Right kidney (tissue), 1 donor: ENCODE measurements at regions not wholly inside any gene's neighbourhood (a gene's known extent, or its start where the extent isn't known, plus 50 kb on each side); places are given as distances from the start of the nearest gene placed in this dataset.

Experiments
- DNase-seq: peaks from one replicate; pipeline ENCODE4 v3.0.0-alpha.2; 2016

DNA sequence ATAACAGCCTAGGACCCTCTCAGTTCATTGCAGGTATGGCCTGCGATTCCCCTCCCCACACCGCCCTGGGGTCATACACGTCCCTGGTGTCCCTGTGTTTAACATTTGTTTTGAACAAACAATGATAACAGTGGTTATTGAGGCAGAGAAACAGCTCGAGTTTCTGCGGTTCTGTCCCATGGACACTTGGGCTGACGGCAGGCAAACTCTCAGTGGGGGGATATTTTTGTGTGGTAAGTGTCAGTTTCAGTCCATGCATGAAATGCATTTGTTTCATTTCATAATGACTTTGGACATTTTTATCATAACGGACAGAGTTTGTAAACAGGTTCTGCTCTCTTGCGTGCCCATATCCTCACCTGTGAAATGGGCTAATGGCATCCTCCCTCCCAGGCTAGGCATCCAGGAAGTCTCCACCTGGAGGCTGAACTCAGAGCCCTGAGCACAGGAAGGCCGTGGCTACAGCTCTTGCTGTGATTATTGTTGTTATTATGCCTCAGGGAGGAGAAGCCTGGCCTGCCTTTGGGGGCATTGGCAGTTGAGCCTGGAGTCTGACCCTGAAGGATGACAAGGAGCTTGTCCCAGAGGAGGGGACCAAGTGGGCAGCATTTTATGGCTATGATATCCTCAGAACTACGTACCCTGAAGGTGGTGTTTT lies 190.9 kb downstream of the GADD45G start:
- DNase-seq: no peak

DNA sequence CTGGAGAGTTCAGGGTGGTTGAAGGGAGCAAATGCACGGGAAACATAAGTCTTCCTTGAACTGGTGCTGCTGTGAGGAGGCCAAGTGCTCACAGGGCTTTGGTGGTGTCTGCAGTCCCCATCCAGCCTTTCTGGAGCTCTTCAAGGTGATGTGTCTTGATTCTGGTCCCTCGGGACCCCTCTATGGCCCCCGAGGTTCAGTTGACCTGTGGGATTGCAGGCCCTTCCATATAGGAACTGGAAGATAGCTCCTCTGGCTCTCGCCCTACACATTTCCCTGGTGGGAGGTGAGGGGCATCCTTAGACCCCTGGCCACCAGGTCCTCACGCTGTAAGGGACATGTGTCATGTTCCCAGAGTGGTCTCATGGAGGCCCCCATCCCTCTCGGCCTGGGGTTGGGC lies 191.8 kb downstream of the GADD45G start:
- no peak for DNase-seq

GRCh38 chr9:89797255-89797654 lies 192.4 kb downstream of the GADD45G start:
- DNase-seq: no peak

DNA sequence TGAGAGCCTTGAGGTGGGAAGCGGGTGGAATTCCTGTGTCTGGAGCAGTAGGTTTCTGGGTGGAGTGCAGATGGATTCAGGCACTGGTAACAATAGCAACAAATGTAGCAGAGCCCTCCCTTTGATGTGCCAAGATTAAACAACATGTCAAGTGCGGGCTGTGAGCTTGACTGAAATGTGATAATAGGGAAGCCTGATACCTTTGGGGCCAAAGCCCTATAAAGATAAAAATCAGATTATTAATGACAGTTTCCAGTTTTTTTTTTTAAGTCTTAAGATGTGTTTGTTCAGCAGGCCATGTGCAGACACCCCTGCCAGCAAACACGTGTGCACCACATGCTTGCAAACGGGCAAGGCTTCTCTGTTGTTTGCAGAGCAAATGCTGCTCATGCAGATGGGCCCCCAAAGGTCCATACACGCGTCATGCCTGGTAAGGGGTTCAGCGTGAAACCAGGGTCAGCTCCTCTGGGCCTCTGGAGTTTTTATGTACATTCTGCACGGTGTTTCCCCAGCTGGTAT lies 193.2 kb downstream of the GADD45G start:
- no peak for DNase-seq

- DNase-seq: no peak
Observed at GRCh38 chr9:89798547-89799120, 193.8 kb downstream of the GADD45G start.

- no peak for DNase-seq
Observed at GRCh38 chr9:89799221-89799620, 194.4 kb downstream of the GADD45G start.

GRCh38 chr9:89799766-89800165 lies 195.0 kb downstream of the GADD45G start:
- DNase-seq: no peak

GRCh38 chr9:89801341-89801740 lies 196.5 kb downstream of the GADD45G start:
- no peak for DNase-seq

DNA sequence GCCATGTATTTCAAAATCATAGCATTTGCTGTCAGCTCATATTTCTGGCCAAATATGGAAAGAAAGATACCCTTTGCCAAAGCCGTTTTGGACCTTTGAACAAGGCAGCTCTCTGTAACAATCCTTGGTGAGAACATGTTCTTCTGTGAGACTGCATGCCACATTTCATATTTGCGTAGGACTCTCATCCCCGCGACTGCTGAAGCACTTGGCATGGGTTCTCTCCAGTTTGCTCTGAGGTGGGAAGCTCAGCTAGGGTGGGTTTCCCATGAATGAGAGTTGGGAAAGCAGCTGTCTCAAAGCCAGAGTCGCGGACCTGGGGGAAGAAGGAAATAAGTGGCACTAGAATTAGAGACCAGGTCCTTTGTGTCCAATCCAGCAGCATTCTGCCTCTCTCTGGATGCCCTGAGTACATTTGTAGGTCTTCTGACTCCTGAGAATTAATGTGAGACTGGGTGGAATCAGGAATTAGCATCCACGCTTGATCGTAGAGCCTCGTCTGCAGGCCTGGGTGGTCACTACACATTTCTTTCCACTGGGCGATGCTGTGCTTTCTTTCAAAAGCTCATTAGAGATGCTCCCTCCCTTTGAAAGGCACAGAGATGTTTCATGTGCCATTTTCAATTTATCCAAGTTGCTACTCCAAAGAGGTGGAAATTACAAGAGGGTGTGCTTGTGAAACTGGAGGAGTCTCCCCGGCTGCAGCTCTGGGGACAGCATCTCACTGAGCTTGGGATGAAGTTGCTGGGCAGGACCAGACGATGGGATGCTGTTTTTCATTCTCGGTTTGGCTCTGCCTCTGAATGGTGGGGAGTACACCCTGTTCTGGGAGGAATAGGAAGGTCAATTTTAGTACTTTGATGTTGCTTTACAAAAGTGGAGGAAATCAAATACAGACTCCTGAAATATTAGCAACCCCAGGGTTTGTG lies 197.2 kb downstream of the GADD45G start:
- DNase-seq: no peak

- DNase-seq: no peak
Observed at GRCh38 chr9:89802781-89803355, 198.1 kb downstream of the GADD45G start.

- DNase-seq: no peak
Observed at GRCh38 chr9:89803403-89803802, 198.6 kb downstream of the GADD45G start.

DNA sequence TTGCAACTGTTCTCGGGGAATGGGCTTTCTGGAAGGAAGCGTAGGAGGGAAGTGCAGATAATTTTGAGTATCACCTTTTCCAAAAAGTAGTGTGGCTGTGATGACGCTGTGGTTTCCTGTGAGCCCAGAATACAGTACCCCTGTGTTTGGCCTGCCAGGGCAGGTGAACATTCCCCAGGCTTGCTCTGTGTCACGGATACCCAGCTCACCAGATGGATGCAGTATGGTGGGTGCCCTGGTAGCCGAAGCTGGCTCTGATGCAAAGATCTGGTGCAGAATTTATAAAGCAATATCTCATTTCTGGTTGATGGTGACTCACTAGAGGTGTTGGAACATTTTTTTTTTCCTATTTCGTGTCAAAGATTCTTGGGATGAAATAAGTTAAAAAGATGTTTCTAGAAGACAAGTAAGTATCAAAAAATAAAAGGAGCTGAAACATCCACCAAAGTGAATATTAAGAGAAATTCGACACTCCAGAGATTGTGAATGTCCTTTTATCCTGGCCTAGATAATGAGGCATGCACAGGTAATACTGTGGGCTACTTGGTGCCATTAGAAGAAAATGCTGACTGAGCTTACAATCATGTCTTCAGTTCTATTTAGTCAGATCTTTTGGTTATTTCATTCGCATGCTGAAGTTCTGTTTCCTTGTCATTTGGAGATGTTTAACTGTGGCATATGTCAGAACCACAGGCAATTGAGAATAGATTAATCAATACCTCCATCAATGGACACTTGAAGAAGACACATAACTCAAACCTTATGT lies 200.1 kb downstream of the GADD45G start:
- DNase-seq: no peak

- no peak for DNase-seq
Observed at GRCh38 chr9:89805571-89806292, 200.9 kb downstream of the GADD45G start.

DNA sequence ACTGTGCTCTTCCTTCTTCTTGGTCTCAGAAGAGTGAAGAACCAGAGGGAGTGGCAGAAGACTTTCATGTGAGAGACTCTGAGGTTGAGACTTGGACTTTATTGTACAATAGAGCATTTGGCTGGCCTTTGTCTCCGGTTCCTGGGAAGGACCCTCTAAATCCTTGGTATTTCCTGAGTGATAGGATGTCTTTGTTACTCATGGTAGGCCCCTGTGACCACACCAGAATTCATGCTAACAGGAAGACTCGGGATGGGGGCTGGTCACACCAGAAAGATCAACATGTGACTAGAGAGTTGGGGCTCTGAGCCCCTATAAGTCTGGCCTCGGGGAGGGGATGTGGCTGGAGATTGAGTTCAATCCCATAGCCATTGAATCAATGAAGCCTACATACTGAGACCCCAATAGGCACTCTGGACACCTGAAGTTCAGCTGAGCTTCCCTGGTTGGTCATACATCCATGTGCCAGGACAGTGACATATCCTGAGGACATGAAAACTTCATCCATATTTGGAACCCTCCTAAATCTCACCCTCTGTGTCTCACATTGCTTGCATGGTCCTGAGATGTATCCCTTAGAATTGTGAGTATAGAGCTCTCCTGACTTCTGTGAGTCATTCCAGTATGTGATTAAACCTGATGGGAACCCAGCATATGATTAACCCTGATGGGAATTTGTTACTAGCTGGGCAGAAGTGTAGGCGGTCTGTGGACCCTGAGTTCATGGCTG lies 201.7 kb downstream of the GADD45G start:
- no peak for DNase-seq

DNA sequence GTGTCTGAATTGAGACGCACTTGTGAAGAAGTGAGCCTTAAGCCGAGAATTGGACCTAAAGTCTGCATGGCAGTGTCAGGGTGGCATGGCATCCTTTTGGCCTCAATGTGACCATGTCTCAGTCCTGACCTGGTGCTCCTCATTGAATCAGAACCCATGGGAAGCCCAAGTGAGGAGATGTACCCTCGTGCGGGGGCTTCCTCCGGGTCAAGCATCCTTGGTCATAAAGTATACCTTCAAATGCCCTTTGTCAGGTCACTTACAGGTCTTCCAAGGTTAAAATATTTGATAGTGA lies 202.2 kb downstream of the GADD45G start:
- DNase-seq: no peak

- no peak for DNase-seq
Observed at GRCh38 chr9:89807682-89808075, 202.9 kb downstream of the GADD45G start.

DNA sequence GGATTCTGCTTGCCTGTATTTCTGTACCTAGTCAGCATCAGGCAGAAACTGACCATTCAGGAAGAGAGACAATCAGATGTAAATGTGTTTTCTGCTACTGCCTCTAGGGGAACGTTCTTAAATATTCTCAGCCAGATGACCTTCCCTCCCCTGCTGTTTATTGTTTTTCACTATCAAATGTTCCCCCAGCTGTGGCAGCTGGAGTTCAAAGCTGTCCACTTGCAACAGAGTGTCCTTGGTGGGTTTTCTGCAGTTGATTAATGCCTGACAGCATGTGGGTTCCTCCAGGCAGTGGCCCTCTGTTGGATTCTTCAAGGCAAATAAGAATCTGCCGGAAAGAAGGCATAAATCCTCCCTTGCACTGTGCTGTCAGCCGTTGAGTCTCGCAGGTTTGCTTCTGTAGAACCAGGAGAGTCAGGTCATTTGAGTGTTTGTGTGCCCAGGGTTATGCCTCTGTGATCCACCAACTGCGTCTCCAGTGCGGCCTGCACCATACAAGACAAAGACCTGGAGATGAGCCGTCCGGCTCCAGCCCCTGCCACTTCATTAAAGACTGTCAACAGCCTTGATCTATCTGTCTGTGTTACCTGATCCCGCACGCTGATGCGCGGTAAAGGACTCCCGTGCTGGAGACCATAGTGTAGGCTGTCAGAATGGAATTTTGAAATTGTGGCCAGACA lies 203.4 kb downstream of the GADD45G start:
- DNase-seq: peak; percentile 51

GRCh38 chr9:89808756-89809181 lies 204.0 kb downstream of the GADD45G start:
- DNase-seq: no peak

DNA sequence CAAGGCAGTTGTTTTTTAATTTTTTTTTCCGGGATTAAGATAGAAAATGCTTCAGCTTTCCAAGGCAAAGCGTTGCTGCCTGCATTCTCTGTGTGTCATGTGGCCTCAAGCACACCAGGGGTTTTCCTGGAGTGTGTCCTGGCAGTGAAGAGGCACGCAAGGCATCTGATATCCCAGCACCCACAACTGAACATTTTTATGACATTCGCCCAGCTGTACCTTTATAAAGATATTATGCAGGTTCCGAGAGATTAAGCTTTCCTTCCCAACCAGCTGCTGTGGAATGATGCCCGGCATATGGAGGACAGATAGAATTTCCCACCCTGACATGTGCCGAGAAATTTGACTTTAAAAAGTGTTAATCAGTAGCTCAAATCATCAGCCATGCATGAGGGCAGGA lies 205.6 kb downstream of the GADD45G start:
- DNase-seq: no peak

GRCh38 chr9:89811356-89811755 lies 206.5 kb downstream of the GADD45G start:
- DNase-seq: no peak
